22Rv1 (cell line): ENCODE measurements at regions not wholly inside any gene's neighbourhood (a gene's known extent, or its start where the extent isn't known, plus 50 kb on each side); places are given as distances from the start of the nearest gene placed in this dataset.

Experiments
- H3K27ac ChIP-seq: fragments of 450-650 bp; 2 replicates; pipeline ENCODE4 v1.5.1; 2017
- CTCF ChIP-seq: fragments of 450-650 bp; IDR thresholded peaks from 2 replicates; pipeline ENCODE4 v1.5.1; 2017; ENCODE audit warnings: mild to moderate bottlenecking
- ZFX ChIP-seq: fragments of 450-650 bp; IDR thresholded peaks from 2 replicates; pipeline ENCODE4 v1.6.1; 2017; ENCODE audit warnings: antibody characterized with exemption, borderline replicate concordance

- no peak for TF ChIP-seq CTCF
- no peak for TF ChIP-seq ZFX
These were observed 507.4 kb upstream of the JARID2 start for GRCh38 chr6:14738497-14738896.

GRCh38 chr6:14738933-14739332 is 506.9 kb upstream of the JARID2 start:
- H3K27ac ChIP-seq = no peak overlapping the region
- no peak for TF ChIP-seq ZFX
- no peak for TF ChIP-seq CTCF

More at GRCh38 chr6:14738497-14738896, 507.4 kb upstream of the JARID2 start:
- H3K27ac ChIP-seq = no peak overlapping the region

- no peak for TF ChIP-seq ZFX
- no peak for TF ChIP-seq CTCF
- no peak overlapping the region for H3K27ac ChIP-seq
These were observed 506.0 kb upstream of the JARID2 start for GRCh38 chr6:14739827-14740226.

GRCh38 chr6:14742171-14742570 is 503.7 kb upstream of the JARID2 start:
- TF ChIP-seq CTCF (no peak), ZFX (no peak)
- no peak overlapping the region for H3K27ac ChIP-seq

- H3K27ac ChIP-seq = no peak overlapping the region
- no peak for TF ChIP-seq CTCF
- TF ChIP-seq ZFX = no peak
These were observed 503.2 kb upstream of the JARID2 start for GRCh38 chr6:14742680-14743079.

GRCh38 chr6:14743144-14743473 is 502.8 kb upstream of the JARID2 start:
- no peak for TF ChIP-seq CTCF
- no peak for TF ChIP-seq ZFX
- no peak overlapping the region for H3K27ac ChIP-seq

GRCh38 chr6:14743474-14744211 is 502.2 kb upstream of the JARID2 start:
- TF ChIP-seq CTCF (no peak), ZFX (no peak)
- H3K27ac ChIP-seq = no peak overlapping the region
